ENCODE measurements at regions not wholly inside any gene's neighbourhood (a gene's known extent, or its start where the extent isn't known, plus 50 kb on each side); places are given as distances from the start of the nearest gene placed in this dataset.
"Not testable (repeated sequence)": the region's sequence is repeated elsewhere in the genome, so short reads cannot be mapped to it uniquely, and the experiment has no call there.

DNA sequence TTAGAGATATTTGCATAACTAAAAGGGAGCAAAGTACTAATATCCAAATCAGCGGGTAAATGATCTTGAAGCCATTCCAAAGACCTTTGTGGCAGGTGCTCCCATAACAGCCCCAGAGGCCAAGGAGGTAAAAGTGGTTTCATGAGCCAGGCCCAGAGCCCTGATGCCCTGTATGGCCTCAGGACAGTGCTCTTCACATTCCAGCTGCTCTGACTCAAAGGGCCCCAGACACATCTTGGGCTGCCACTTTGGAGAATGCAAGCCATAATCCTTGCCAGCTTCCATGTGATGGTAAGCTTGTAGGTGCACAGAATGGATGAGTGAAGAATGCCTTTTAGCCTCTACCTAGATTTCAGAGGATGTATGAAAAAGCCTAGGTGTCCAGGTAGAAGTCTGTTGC is 933.4 kb downstream of the SLC16A7 start:
- DNase-seq (ENCODE audit: low read depth), result no peak
- TF ChIP-seq, protein P1, sequence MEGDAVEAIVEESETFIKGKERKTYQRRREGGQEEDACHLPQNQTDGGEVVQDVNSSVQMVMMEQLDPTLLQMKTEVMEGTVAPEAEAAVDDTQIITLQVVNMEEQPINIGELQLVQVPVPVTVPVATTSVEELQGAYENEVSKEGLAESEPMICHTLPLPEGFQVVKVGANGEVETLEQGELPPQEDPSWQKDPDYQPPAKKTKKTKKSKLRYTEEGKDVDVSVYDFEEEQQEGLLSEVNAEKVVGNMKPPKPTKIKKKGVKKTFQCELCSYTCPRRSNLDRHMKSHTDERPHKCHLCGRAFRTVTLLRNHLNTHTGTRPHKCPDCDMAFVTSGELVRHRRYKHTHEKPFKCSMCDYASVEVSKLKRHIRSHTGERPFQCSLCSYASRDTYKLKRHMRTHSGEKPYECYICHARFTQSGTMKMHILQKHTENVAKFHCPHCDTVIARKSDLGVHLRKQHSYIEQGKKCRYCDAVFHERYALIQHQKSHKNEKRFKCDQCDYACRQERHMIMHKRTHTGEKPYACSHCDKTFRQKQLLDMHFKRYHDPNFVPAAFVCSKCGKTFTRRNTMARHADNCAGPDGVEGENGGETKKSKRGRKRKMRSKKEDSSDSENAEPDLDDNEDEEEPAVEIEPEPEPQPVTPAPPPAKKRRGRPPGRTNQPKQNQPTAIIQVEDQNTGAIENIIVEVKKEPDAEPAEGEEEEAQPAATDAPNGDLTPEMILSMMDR (IDR thresholded peaks at IDR 0.05; ENCODE audit: low read depth, low read length, missing control alignments), result no peak
- no peak overlapping the region for H3K4me3 ChIP-seq (ENCODE audit: low read depth, low read length)

DNA sequence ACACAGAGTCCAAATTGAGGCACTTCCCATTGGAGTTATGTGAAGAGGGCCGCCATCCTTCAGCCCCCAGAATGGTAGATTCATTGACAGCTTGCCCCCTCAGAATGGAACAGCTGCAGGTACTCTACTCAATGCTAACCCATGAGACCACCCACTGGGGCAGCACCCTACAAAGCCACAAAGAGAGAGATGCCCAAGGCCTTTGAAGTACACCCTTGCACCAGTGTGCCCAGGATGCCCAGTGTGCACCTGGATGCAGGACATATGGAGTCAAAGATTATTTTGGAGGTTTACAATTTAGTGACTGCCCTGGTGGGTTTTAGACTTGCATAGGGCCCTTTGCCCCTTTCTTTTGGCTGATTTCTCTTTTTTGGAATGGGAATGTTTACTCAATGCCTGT is 933.9 kb downstream of the SLC16A7 start:
- TF ChIP-seq, protein P1 (IDR thresholded peaks at IDR 0.05; ENCODE audit: low read depth, low read length, missing control alignments), result no peak
- no peak overlapping the region for H3K4me3 ChIP-seq (ENCODE audit: low read depth, low read length)
- DNase-seq (ENCODE audit: low read depth), result no peak

DNA sequence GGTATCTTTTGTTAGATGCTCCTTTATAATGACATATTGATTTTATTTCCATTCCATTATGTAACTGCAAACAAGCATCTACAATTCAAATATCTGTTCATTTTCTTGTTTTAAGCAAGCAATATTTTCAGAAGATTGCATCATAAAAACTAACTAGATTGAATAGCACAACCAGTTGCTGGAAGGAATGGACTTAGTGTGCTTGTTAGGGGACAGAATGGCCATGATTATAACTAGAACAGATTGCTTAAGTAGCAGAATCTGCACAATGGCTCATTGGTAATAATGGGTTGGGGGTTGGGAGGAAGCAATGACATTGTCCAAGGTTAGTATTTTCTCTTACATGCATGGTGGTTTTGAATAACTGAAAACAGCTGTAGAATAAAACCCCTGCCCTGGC is 939.5 kb downstream of the SLC16A7 start:
- no peak overlapping the region for H3K4me3 ChIP-seq (ENCODE audit: low read depth, low read length)
- no peak for DNase-seq (ENCODE audit: low read depth)
- TF ChIP-seq, protein P1 (IDR thresholded peaks at IDR 0.05; ENCODE audit: low read depth, low read length, missing control alignments), result no peak

DNA sequence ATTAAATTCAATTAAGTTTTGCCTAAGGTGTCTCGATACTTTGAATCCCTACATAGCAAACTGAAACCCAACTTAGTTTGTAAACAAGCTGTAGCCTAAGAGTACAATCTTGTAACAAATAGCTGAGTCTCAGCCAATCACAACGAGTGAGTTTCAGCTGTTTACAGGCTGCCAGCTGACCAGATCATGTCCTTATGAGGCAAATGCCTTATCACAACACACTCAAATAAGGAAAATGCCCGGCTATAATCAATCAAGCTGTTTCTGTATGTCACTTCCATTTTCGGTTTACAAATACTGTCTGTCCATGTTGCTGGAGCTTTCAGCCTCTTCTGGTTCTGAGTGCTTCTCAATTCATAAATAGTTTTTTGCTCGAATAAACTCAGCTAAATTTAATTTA is 943.8 kb downstream of the SLC16A7 start:
- TF ChIP-seq, protein P1 (IDR thresholded peaks at IDR 0.05; ENCODE audit: low read depth, low read length, missing control alignments), result no peak
- DNase-seq (ENCODE audit: low read depth), result no peak
- H3K4me3 ChIP-seq (ENCODE audit: low read depth, low read length), result no peak overlapping the region

DNA sequence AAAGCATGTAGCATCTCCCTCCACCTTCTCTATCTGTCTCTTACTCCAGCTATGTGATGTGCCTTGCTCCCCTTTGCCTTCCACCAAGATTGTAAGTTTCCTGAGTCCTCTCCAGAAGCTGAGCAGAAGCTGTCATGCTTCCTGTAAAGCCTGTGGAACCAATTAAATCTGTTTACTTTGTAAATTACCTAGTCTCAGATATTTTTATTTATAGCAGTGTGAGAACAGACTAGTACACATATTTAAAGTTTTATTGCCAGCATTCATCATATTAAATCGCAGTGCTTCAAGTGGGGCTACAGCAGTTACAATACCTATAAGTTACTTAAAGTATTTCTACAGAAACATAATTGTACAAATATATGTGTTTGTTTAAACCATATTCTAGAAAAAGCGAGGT is 973.1 kb downstream of the SLC16A7 start:
- H3K4me3 ChIP-seq (ENCODE audit: low read depth, low read length), result no peak overlapping the region
- DNase-seq (ENCODE audit: low read depth), result no peak
- TF ChIP-seq, protein P1 (IDR thresholded peaks at IDR 0.05; ENCODE audit: low read depth, low read length, missing control alignments), result no peak

DNA sequence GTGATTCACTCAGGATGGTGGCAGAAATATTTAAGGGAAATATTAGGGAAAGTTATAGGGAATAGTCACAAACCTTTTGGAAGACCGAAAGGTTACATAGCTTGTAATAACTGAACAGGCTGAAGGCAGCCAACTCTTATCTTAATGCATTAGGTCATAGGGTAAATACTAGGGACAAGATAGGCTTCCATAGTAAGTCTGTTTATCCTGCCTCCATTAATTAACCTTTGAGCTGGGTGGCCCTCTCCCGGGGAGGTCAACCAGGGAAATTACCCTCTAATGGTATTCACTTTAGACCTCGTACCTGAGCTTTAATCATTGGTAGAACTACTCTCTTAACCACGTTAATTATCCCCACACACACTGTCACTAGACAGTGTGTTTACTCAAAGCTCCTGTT is 981.8 kb downstream of the SLC16A7 start:
- H3K4me3 ChIP-seq (ENCODE audit: low read depth, low read length), result no peak overlapping the region
- TF ChIP-seq, protein P1 (IDR thresholded peaks at IDR 0.05; ENCODE audit: low read depth, low read length, missing control alignments), result no peak
- no peak for DNase-seq (ENCODE audit: low read depth)

DNA sequence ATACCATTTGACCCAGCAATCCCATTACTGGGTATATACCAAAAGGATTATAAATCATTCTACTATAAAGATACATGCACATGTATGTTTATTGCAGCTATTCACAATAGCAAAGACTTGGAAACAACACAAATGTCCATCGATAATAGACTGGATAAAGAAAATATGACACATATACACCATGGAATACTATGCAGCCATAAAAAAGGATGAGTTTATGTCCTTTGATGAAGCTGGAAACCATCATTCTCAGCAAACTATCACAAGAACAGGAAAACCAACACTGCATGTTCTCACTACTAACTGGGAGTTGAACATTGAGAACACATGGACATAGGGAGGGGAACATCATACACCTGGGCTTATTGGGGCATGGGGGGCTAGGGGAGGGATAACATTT is 991.8 kb downstream of the SLC16A7 start:
- DNase-seq (ENCODE audit: low read depth), result not testable (repeated sequence)

More for the DNA sequence above, 991.8 kb downstream of the SLC16A7 start:
- not testable (repeated sequence) for H3K4me3 ChIP-seq (ENCODE audit: low read depth, low read length)
